Esophagus squamous epithelium (tissue), 5 donors: ENCODE measurements at regions not wholly inside any gene's neighbourhood (a gene's known extent, or its start where the extent isn't known, plus 50 kb on each side); places are given as distances from the start of the nearest gene placed in this dataset.

Experiments
- DNase-seq: peaks from one replicate; lab custom pipeline; 2025; lab: John Stamatoyannopoulos, UW
- H3K27ac ChIP-seq, 4 donors: fragments of 200-600 bp; sonication (generic); one replicate each; pipeline ENCODE4 v1.5.1; 2016 to 2019; ENCODE audit warnings: mild to moderate bottlenecking in 1 of 4
- H3K27me3 ChIP-seq, 4 donors: fragments of 200-600 bp; sonication (generic); 1 replicate in 3 of 4; 2 replicates in 1 of 4; pipeline versions ENCODE4 v1.5.1 to v1.6.0; 2017 to 2021; ENCODE audit warnings: antibody characterized with exemption in 1 of 4
- H3K36me3 ChIP-seq, 3 donors: fragments of 200-600 bp; sonication (generic); one replicate each; pipeline ENCODE4 v1.5.1; 2016 to 2019
- H3K4me1 ChIP-seq, 3 donors: fragments of 200-600 bp; sonication (generic); one replicate each; pipeline ENCODE4 v1.5.1; 2017 to 2019
- H3K4me3 ChIP-seq, 4 donors: fragments of 200-600 bp; sonication (generic); 1 replicate in 3 of 4; 2 replicates in 1 of 4; pipeline ENCODE4 v1.5.1; 2016 to 2019; ENCODE audit warnings: mild to moderate bottlenecking in 2 of 4, moderate library complexity in 1 of 4
- H3K9me3 ChIP-seq, 3 donors: fragments of 200-600 bp; sonication (generic); one replicate each; pipeline ENCODE4 v1.5.1; 2016 to 2019
- POLR2A ChIP-seq, 4 donors: fragments of 450-650 bp; IDR thresholded peaks; one replicate each; pipeline ENCODE4 v1.6.1; 2017; ENCODE audit warnings: antibody characterized with exemption in 4 of 4, mild to moderate bottlenecking in 4 of 4, moderate library complexity in 3 of 4
- WGBS, 2 donors: methylation state at CpG; one replicate each; pipeline ENCODE4 v1.1.5; 2018; 5-methylcytosine and 5-hydroxymethylcytosine counted together
- intact Hi-C: fragments of 100-400 bp; cut with DNase I; formaldehyde crosslinking; loops from one replicate; pipeline ENCODE4 v1.15.0; 2022
- small RNA-seq, 4 donors: library from RNA; depleted of rRNA; stranded (forward); fragments of <200 nt; gene quantifications; one replicate each; pipeline ENCODE3, GENCODE V24; 2016
- TF ChIP-seq, protein P1 (sequence below), 6 experiments: fragments of 450-650 bp in 4 of 6; fragments of 200-600 bp in 2 of 6; sonication (generic) in 2 of 6; IDR thresholded peaks; one replicate each; pipeline ENCODE4 v1.5.1; 2016 to 2019; ENCODE audit warnings: antibody characterized with exemption in 6 of 6, mild to moderate bottlenecking in 4 of 6, moderate library complexity in 4 of 6
- donor health status: DM: yes; HTN: yes; CAD: no.

DNA sequence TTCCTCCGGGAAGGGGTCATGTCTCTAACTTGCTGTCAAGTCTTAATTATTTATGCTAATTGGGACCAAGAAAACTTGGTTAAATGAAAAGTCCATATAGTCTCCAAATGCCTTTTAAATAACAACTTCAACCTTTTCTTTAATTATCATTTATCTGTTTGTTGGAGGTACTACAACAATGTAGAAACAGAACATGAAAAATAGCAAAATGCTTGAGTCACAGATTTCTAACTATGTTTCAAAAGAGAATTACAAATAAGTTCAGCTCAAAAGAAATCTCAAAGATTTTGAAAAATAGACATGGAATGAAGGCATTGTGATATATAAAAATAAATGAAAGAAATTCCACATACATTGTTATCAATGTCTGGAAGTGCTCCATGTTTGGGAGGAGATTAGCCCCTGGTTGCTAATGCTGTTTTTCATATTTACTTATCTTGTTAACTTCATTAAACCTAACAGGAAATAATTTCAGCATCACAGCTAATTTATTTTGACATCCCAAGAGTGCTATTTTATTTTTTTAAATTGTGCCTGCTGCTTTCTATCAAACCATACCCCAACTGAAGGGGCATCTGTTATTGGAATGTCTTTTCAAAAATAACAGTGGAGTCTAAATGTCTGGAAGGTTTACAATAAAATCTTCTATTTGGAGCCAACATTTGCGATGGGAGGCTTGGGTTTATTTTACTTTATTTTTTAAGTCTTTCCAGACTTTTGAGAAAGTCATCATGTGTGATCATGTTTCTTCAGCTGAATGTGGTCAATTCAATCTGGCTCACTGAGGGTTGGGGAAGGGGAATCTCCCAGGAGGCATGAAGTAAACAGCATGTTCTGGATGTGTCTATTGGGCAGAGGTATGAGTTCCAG lies 53.1 kb upstream of the ANKRD55 start:
- no peaks in the 10 kb centered on the region for H3K9me3 ChIP-seq
- 63 to 70% methylated on average over 2 of the region's 2 CpGs for WGBS, 2 donors
- H3K4me1 ChIP-seq, result no peaks in the 10 kb centered on the region
- no peaks in the 10 kb centered on the region for H3K27me3 ChIP-seq
- no peak for DNase-seq
- intact Hi-C loops, result no loop called here
- TF ChIP-seq, protein P1, sequence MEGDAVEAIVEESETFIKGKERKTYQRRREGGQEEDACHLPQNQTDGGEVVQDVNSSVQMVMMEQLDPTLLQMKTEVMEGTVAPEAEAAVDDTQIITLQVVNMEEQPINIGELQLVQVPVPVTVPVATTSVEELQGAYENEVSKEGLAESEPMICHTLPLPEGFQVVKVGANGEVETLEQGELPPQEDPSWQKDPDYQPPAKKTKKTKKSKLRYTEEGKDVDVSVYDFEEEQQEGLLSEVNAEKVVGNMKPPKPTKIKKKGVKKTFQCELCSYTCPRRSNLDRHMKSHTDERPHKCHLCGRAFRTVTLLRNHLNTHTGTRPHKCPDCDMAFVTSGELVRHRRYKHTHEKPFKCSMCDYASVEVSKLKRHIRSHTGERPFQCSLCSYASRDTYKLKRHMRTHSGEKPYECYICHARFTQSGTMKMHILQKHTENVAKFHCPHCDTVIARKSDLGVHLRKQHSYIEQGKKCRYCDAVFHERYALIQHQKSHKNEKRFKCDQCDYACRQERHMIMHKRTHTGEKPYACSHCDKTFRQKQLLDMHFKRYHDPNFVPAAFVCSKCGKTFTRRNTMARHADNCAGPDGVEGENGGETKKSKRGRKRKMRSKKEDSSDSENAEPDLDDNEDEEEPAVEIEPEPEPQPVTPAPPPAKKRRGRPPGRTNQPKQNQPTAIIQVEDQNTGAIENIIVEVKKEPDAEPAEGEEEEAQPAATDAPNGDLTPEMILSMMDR (IDR thresholded peaks at IDR 0.05), result no peak
- TF ChIP-seq POLR2A (IDR thresholded peaks at IDR 0.05), result no peak
- no peak overlapping the region for H3K4me3 ChIP-seq
- H3K36me3 ChIP-seq, result no peaks in the 10 kb centered on the region
- H3K27ac ChIP-seq, result no peak overlapping the region

DNA sequence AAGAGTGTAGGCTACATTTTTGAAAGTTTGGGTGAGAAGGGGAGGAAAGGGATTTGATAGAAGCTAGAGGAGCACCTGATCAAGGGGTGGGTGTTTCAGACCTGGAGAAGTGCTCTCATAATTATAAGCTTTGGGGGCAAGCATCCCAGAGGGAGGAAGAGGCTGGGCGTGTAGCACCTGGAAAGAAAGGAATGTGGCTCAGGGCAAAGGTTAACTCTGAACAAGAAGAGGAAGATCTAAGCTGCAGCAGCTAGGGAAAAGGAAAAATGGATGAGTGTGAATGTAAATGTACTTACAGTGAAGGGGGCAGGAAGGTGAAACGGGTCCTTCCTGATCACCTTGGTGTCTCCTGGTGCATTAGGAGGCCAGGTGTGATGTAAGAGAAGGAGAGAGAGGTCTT lies 49.8 kb upstream of the ANKRD55 start:
- Histone ChIP-seq H3K36me3 (no peaks in the 10 kb centered on the region), H3K9me3 (no peaks in the 10 kb centered on the region), H3K4me1 (peaks cover 0 to 19% (median 0%) of the 10 kb centered on the region in 3 donors), H3K27ac (no peak overlapping the region), H3K27me3 (no peaks in the 10 kb centered on the region), H3K4me3 (no peak overlapping the region)
- no peak for DNase-seq
- TF ChIP-seq POLR2A (IDR thresholded peaks at IDR 0.05), result no peak
- TF ChIP-seq, protein P1 (IDR thresholded peaks at IDR 0.05), result no peak
- intact Hi-C loops, result no loop called here
- 78 to 83% methylated on average over 2 of the region's 2 CpGs for WGBS, 2 donors

Small RNA genes lying in the stretch of these regions (small RNA-seq; reads per million reads assigned to genes)
- gene HMGN1P17 (0 to 0.14 (median 0) reads per million in 4 donors), gene RNU6ATAC2P (0 reads per million in 4 donors)
